SH-SY5Y (cell line): ENCODE measurements at regions not wholly inside any gene's neighbourhood (a gene's known extent, or its start where the extent isn't known, plus 50 kb on each side); places are given as distances from the start of the nearest gene placed in this dataset.

ENCODE experiments used
- GATA2 ChIP-seq: IDR thresholded peaks from 2 replicates; pipeline ENCODE4 v1.6.1; 2011; ENCODE audit warnings: mild to moderate bottlenecking, low read depth, low read length
- GATA3 ChIP-seq: IDR thresholded peaks from 2 replicates; pipeline ENCODE4 v1.6.1; 2011; ENCODE audit warnings: low read depth, mild to moderate bottlenecking, low read length, moderate library complexity

- TF ChIP-seq GATA2 (no peak), GATA3 (no peak)
Observed at GRCh38 chr2:5144159-5144558, 548.0 kb upstream of the SOX11 start.
